Pons (tissue), 1 donor: ENCODE measurements at regions not wholly inside any gene's neighbourhood (a gene's known extent, or its start where the extent isn't known, plus 50 kb on each side); places are given as distances from the start of the nearest gene placed in this dataset.
A peak's percentile ranks its signal among the peaks of the same experiment; 100 is the strongest.

Experiments
- DNase-seq: peaks from one replicate; pipeline ENCODE4 v3.0.0-alpha.2; 2016; ENCODE audit warnings: low spot score

DNA sequence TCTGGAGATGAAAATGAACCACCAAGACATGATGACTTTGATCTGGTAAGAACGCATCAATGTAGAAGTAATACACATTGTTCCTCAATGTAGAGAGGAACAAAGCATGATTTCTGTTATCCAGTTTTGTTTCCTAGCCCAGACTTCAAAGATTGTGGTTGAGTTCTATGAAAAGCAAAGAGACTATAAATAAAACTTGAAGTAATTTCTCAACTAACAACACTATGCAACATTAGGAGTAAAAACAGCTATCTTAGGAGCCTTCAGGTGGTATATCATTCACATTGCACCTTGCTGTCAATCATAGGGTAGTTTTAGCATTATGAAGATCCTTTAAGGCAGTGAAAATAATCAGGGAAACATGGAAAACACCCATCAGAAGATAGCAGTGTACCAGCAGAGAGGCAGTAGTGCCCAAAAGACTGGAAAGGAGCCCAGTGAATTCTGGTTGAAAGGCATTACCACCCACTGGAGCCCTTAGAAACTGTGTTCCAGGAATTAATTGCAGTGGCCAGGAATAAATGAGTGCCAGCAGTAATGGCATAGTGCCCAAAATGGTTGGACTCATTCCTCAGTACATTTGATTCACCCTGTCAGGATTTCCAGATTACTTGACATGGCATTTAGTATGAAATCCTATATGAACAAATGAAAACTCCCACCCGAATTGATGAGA lies 300.7 kb upstream of the CXXC4 start:
- DNase-seq: no peak

DNA sequence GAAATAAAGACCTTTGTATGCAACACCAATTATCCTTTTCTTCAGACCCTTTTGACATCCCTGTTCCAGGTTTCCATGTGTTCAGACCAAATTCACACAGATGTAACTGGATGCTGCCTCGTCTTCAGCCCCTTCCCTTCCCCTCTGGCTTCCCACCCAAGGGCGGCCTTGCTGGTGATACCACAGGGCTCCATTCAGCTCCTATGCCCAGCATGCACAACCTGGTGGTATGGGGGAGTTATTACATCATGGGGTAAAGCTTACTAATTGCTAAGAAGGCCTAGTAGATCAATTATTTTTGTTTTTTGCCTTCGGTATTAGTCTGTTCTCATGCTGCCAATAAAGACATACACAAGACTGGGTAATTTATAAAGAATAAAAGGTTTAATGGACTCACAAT lies 317.0 kb upstream of the CXXC4 start:
- DNase-seq: no peak

DNA sequence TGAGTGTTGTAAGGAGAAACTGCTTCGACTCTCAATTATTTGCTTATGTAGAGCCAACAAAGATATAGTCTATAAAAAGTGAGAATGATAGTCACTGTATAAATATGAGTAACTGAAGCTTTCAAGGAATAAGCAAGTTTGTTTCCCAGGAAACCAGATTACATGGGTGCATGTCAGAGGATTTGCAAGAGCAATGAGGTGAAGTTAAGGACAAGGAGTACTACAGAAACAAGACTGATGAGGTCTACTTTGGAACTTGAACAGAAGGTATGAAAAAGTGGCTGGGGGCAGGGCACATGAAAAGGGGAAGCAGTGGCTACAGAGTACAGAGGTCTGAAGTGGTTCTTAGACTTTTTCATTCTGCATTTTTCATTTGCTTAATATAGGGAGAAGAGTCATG lies 321.0 kb upstream of the CXXC4 start:
- DNase-seq: no peak

DNA sequence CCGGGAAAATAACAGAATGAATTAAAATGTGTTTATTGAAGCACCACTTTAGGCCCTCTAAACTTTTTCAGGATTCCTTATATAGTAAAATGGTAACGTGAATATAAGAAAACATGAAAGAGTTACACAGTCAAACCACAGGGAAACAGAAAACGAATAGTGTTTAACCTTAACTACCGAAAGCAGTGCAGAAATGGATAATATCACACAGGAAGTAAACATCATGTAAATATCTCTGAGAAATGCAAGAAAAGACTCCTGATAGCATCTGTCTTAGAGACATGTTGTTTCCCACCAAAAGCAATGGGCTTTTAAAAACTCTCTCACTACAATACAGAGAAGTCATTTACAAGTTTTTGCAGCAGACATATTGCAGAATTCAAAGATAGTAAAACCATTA lies 323.9 kb upstream of the CXXC4 start:
- no peak for DNase-seq

DNA sequence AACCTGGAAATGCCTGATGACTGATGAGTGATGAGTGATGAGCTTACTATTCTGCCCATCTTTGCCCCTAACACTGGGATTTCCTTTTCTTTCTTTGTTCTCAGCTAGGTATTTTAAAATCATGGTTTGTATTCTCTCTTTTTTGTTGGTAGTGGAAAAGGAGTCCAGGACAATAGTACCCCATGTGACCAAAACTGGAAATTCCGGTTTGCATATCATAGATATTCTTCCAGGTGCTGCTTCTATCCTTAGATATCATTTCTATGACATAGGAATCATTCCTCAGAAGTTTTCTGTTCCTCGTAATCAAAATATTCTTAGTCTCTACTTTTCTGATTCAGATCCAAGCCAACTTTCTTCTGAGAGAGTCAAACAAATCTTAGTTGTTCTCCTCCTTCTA lies 320.5 kb upstream of the TET2 start:
- no peak for DNase-seq

DNA sequence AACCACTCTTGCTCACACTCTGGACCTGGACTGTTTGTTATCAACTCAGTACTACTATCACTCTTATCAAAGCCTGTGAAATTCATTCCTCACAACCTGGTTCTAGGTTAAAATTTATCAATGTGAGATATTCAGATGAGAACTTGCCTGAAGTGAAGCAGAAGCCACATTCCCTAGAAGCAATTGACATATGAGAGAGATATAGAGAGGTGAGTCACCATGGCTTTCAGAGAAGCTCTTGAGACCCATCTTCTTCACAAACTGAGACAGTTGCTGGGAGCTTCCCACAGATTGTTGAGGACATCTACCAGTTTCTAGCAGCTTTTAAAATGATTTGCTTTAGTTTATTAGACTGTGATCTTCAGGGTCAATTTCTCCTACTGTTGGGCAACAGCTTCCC lies 316.9 kb upstream of the TET2 start:
- no peak for DNase-seq

DNA sequence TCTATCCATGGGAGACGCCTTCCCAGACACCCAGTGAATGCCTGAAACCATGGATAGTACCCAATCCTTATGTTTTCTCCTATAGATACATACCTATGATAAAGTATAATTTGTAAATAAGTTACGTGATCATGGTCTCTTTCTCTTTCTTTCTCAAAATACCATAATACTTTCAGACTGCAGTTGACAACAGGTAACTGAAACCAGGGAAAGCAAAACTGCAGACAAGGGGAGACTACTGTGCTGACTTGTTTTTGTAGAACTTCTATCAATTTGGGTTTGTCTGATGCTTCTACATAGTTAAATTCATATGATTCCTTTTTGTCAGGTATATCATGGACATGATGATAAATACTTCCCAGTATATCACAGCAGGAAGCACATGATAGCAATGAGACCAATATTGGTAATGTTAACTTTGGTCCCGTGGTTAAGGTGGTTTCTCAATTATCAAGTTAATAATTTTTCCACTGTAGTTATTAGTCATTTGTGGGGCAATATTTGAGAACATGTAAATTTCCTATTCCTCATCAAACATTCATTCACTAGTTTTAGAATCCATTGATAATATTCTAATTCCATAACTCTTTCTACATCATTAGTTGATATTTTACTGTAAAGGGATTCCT lies 298.0 kb upstream of the TET2 start:
- no peak for DNase-seq

DNA sequence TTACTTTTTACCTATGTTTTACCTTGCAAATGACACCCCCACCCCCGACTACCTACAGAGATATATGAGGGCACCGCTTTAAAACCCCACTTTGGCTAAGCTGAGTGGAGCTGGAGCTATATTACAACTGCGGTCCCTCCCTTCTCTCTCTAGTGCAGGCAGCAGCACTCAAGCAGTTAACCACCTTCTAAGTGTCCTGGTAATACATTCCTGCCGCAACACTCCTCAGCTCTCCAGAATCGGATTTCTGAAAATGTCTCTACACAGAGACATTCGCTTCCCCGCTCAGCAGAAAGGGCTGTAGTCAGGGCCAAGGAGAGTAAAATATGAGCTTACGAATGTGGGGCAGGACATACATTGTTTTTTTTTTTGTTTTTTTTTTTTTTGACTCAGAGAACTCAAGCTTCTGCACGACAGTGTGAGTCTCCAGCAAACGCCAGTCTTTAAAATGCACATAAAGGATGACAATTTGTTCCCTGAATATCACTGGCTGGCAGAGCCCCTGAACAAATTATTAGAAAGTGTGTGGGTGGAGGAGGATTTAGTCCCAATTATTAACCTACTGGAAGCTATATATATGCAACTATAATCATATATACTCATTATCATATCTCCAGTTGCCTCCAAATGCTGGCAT lies 287.0 kb upstream of the TET2 start:
- DNase-seq: no peak

DNA sequence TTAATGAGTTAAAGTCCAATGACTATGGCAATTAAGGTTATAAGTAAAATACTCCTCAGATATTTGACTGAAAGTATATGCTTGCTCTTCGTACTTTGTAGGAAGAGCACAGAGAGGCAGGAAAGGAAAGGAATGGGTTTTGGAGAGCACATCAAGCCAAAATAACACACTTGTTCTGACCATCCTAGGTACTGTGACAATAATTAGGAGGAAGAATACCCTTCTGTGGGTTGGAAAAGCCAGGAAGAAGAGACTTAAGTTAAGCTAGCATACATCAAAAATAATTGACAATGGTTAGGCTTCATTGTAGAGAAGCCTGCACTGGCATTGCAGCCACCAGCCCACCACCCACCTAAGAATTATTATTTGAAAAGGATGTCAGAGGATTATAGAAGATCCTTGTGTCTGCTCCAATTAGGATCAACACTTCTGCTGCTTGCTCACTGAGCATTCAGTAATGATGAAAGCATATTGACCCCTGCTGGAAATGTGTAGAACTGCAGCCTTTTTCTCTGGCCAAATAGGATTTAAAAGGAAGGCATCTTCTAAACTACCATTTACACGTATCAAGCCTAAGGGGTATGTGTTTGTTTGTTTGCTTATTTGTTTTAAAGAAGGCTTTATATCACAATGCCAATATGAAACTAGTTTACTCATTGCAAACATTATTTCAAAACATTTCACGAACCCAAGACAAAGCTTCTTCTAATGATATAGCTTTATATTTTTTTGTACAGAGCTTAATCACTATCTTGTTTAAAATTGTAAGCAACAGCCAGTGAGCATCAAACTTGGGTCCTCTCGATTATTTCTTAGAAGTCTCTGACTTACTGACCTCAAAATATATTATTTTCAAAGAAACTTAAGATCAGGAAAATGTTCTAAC lies 286.2 kb upstream of the TET2 start:
- peak; percentile 92 for DNase-seq

DNA sequence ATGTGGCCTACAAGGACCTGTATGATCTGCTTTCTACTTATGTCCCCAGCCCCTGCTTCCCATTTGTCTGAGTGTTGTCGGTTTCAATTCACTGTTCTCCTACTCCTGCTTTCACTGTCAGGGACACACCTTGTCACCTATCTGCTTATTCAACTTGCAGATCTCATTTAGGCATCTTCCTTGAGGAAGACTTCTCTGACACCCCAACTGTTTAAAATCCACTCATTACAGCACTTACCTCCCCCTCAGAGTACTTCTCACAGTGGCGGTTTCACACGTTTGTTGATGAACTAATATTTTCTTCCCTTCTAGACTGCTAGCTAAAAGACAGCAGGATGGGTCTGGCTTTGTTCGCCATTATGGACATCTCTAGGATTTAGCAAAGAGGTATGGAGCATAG lies 279.9 kb upstream of the TET2 start:
- no peak for DNase-seq

DNA sequence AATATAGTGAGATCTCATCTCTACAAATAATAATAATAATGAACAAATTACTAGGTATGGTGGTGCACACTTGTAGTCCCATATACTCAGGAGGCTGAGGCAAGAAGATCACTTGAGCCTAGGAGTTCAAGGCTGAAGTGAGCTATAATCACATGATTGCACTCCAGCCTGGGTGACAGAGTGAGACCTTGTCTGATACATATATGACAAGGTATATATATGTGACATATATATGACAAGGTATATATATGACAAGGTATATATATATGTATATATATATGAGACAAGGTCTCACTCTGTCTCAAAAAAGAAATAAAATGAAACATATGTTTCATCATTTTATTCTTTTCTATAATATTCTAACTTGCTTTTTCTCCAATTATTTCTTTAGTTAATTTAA lies 278.1 kb upstream of the TET2 start:
- DNase-seq: no peak

DNA sequence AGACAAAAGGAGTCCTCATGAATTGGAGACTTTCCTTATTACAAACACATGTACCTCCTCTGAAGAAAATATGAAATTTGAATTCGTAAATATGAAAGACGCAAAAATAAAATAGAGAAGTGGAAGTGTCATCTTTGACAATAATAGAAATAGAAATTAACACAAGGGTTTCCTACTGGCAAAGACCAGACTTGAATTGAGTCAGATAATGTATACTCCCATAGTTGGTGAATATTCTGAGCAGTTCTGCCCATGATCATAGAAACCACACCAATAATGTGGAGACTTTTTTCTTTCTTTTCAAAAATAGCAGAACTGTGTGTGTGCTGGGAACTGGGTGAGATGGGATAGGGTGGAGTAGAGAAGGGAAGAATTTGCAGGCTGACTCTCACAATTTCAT lies 277.7 kb upstream of the TET2 start:
- DNase-seq: no peak

DNA sequence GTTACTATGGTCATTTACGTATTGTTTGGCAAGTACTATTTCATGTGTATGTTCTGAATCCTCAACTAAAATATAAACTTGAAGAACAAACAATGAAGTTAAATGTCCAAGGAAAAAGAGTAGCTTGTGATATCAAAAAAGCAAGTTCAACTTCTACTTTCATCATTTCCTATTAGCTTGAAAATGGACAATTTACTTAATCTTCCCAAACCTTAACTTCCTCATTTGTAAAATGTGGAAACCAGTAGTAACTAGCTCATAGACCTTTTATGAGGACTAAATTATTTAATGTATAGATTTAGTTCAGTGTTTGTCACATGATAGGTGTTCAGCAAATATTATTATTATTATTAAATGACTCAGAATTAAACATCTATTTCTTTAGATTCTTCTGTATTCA lies 276.8 kb upstream of the TET2 start:
- no peak for DNase-seq

DNA sequence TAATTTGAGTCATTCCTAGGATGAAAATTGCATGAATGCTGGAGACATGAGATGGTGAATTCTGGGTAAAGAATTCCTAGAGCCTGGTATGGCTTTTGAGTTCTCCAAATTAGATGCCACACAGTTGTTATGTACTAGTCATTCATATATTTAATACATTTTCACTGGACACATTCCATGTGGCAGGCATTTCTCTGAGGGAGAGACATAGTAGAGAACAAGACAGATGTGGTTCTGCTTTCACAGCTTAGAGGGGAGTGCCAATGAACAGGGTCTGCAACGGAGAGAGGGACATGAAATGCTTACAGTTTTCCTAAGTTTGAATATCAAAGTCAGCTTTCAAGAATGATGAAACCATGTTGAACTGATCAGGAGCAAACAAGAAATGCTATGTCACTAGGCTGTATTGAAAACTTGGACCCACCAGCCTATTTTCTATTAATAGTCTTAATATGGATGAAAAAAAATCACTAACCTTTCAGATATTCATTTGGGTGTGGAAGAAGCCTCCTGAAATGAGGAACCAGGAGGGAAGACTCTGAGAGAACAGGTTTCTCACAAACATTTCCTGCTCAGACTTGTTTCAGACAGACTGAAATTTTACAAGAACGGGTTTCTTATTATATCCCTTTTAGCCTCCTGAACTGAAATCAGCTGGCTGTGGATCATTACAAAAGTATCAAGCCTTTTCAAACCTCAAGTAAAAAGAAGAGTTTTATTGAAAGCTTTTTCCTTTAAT lies 276.0 kb upstream of the TET2 start:
- DNase-seq: no peak

DNA sequence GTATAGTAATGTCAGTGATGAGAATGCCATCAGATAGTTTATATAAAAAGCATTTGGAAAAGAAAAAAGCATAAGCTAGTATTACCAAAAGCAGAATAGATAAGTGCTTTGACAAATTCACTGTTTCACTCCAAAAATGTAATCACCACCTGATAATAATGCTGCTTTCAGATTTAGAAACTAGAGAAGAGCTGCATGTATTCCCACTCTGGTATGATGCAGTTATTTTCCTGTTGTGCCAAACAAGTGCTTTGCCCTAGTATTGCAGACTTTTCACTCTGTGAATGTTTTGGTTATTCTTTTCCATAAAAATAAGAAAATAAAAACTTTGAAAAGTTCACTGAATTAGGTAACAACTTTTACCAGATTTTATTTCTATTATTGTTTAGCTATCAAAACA lies 267.7 kb upstream of the TET2 start:
- DNase-seq: no peak

DNA sequence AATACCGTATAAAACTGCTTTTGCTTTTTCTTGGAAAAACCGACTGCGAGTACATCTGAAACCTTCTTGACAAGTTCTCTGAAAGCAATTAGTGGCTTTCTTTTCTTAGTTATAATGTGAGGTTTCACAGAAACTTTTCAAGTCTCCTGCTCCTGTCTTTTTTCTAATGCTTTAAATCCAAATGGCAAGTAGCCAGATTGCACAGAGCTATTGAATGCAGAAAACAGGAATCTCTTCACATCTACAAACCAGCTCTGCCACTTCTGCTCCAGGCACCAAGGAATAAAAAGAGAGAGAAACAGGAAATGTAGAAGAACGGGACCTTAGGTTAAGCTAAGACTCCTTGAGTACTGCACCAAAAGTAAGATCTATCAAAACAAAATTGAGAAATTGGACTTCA lies 267.3 kb upstream of the TET2 start:
- DNase-seq: no peak

DNA sequence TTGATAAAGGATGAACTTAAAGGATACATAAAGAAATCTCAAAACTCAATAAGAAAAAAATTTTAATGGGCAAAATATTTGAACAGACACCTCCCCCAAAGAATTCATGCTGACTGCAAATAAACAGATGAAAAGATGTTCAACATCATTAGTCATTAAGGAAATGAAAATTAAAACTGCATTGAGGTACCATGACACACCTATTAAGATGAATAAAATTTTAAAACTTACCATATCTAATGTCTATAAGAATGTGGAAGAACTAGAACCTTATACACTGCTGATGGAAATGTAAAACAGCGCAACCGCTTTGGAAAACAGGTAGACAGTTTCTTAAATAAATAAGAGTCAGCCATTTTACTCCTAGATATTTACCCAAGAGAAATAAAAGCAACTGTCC lies 266.8 kb upstream of the TET2 start:
- DNase-seq: no peak

DNA sequence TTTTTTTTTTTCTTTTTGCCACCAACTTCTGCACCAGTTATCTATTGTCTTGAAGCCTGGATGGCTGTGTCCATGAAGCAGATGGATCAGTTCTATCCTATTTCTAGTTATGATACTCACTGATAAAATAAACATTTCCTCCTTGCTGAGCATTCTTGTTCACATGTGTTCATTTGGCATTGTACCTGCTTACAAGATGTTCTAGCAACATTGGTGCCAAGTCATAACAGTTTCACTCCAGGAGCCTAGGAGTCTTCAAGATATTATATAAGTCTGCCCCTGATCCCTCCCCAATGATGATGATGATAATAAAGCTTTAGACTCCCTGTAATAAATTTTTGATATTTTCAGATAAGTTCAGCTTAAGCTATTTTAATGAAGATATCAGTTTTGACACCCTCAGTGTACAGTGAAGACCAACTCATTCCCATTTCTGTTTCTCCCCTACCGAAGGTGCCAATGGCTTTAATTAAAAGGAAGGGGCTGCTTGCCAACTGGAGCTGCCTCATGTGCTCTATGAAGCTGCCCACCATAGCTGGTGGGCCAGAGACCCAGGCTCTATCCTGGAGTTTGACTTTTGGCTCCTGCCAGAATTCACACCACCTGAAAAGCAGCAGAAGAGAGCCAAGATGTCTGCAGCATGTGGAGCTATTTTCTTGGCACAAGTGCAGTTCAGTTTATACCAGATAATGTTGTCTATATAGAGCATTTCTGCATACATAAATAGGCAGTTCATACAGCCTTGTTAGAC lies 265.4 kb upstream of the TET2 start:
- DNase-seq: no peak

DNA sequence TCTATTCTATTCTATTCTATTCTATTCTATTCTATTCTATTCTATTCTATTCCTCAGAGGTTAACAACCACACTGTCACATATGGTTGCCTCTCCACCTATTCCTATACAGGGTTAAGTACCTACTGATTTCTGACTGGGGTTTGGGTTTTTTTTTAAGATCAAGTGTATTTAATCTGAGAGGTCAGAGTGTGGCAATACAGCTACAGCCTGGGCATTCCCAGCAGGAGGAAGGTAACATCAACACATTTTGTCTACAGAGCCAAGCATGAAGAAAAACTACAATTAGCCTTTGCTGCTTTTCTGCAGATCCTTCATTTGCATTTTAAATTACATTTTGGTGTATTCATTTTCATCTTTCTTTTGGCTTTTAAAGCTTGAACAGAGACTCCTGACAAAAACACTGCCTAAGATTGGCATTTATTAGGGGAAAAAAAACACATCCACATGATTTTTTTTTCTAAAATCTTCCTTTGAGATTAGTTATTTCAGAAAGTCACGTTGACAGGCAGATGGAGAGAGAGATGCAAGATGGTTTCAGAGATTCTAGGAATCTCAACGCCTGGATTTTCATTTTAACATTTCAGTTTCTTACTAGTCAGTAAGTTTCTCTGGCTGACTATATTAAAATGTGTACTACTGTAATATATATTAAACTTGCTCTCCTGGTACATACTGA lies 255.9 kb upstream of the TET2 start:
- no peak for DNase-seq
